CD4-positive, alpha-beta T cell treated with Interleukin-10 for 1 hour (primary cell): ENCODE measurements at regions not wholly inside any gene's neighbourhood (a gene's known extent, or its start where the extent isn't known, plus 50 kb on each side); places are given as distances from the start of the nearest gene placed in this dataset.

Source experiments
- DNase-seq: peaks from one replicate; pipeline ENCODE4 v3.0.0-alpha.2; 2020

GRCh38 chr2:39538718-39539117 lies 101.6 kb upstream of the MAP4K3 start:
- no peak for DNase-seq

- DNase-seq: no peak
Observed at GRCh38 chr2:39540414-39540813, 103.3 kb upstream of the MAP4K3 start.

GRCh38 chr2:39541011-39541930 lies 104.2 kb upstream of the MAP4K3 start:
- DNase-seq: no peak

- no peak for DNase-seq
Observed at GRCh38 chr2:39542523-39542922, 105.4 kb upstream of the MAP4K3 start.

- no peak for DNase-seq
Observed at GRCh38 chr2:39545957-39546356, 108.9 kb upstream of the MAP4K3 start.

GRCh38 chr2:39546409-39546808 lies 109.3 kb upstream of the MAP4K3 start:
- DNase-seq: no peak

GRCh38 chr2:39546937-39547336 lies 109.9 kb upstream of the MAP4K3 start:
- DNase-seq: no peak

- DNase-seq: no peak
Observed at GRCh38 chr2:39547811-39548719, 111.0 kb upstream of the MAP4K3 start.

GRCh38 chr2:39549000-39549399 lies 111.9 kb upstream of the MAP4K3 start:
- no peak for DNase-seq

- no peak for DNase-seq
Observed at GRCh38 chr2:39549718-39550464, 112.8 kb upstream of the MAP4K3 start.

- no peak for DNase-seq
Observed at GRCh38 chr2:39550701-39551285, 113.7 kb upstream of the MAP4K3 start.

- DNase-seq: no peak
Observed at GRCh38 chr2:39558906-39559305, 106.8 kb upstream of the TMEM178A start.

- DNase-seq: no peak
Observed at GRCh38 chr2:39563572-39563971, 102.1 kb upstream of the TMEM178A start.

- no peak for DNase-seq
Observed at GRCh38 chr2:39567507-39567906, 98.2 kb upstream of the TMEM178A start.

GRCh38 chr2:39568116-39568515 lies 97.6 kb upstream of the TMEM178A start:
- no peak for DNase-seq

GRCh38 chr2:39568561-39569006 lies 97.1 kb upstream of the TMEM178A start:
- no peak for DNase-seq

GRCh38 chr2:39570130-39570555 lies 95.6 kb upstream of the TMEM178A start:
- DNase-seq: no peak

GRCh38 chr2:39570614-39571013 lies 95.1 kb upstream of the TMEM178A start:
- DNase-seq: no peak

GRCh38 chr2:39571111-39571731 lies 94.5 kb upstream of the TMEM178A start:
- DNase-seq: no peak

GRCh38 chr2:39573276-39573675 lies 92.4 kb upstream of the TMEM178A start:
- no peak for DNase-seq

- no peak for DNase-seq
Observed at GRCh38 chr2:39581866-39582265, 83.9 kb upstream of the TMEM178A start.

- no peak for DNase-seq
Observed at GRCh38 chr2:39583213-39583612, 82.5 kb upstream of the TMEM178A start.
